Breast epithelium (tissue), 3 donors: ENCODE measurements at regions not wholly inside any gene's neighbourhood (a gene's known extent, or its start where the extent isn't known, plus 50 kb on each side); places are given as distances from the start of the nearest gene placed in this dataset.

Experiments used
- POLR2A ChIP-seq: fragments of 450-650 bp; IDR thresholded peaks from one replicate; pipeline ENCODE4 v1.6.1; 2016; ENCODE audit warnings: antibody characterized with exemption, mild to moderate bottlenecking, moderate library complexity
- TF ChIP-seq, protein P1 (sequence below), 3 donors: fragments of 450-650 bp; IDR thresholded peaks; one replicate each; pipeline ENCODE4 v1.5.1; 2016 to 2017; ENCODE audit warnings: antibody characterized with exemption in 3 of 3, mild to moderate bottlenecking in 3 of 3, moderate library complexity in 3 of 3

DNA sequence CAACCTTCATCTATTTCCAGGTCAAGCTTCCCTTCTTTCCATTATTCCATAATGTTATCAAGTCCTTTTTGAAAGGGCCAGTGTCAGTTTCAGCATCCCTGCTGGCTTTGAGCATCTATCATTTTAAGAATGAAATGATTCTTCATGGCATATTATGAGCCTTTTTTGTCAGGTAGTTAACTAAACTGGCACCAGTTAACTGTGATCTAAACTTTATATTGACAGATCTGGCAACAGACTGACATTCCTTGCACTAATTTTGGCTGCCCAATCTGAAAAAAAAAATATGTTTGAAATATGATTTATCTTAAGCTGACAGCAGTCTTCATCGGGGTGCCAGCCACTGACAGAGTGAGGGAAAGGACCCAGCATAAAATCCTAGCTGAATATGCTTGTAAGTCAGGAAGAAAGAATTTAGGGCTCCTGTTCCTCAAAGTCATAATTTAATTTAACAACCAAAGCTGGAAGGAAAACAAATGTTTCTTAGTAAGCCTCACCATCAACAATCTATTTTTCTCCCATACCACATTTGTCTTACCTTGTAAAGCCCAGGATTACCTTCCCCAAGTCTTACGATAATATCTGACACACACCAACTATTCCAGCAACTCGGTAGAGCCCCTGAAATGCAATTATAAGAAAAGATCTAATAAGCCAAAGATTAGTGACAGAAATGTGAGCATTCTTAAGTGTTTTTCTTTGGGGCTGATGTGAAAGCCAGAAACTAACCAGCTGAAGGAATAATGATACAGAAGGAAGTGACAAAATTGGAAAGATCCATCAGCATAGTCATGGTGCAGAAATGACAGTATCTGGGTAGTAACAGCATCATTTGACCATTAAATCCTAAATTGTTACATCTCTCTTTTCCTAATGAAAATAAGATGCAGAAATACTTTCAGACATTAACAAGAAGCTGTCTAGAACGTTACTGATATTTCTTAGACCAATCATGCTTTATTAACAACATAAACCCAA lies 228.1 kb downstream of the RBM43 start:
- TF ChIP-seq, protein P1, sequence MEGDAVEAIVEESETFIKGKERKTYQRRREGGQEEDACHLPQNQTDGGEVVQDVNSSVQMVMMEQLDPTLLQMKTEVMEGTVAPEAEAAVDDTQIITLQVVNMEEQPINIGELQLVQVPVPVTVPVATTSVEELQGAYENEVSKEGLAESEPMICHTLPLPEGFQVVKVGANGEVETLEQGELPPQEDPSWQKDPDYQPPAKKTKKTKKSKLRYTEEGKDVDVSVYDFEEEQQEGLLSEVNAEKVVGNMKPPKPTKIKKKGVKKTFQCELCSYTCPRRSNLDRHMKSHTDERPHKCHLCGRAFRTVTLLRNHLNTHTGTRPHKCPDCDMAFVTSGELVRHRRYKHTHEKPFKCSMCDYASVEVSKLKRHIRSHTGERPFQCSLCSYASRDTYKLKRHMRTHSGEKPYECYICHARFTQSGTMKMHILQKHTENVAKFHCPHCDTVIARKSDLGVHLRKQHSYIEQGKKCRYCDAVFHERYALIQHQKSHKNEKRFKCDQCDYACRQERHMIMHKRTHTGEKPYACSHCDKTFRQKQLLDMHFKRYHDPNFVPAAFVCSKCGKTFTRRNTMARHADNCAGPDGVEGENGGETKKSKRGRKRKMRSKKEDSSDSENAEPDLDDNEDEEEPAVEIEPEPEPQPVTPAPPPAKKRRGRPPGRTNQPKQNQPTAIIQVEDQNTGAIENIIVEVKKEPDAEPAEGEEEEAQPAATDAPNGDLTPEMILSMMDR (IDR thresholded peaks at IDR 0.05), result no peak
- TF ChIP-seq POLR2A, result no peak
